Middle frontal gyrus (tissue), 1 donor: ENCODE measurements at regions not wholly inside any gene's neighbourhood (a gene's known extent, or its start where the extent isn't known, plus 50 kb on each side); places are given as distances from the start of the nearest gene placed in this dataset.
A peak's percentile ranks its signal among the peaks of the same experiment; 100 is the strongest.
"Not testable (repeated sequence)": the region's sequence is repeated elsewhere in the genome, so short reads cannot be mapped to it uniquely, and the experiment has no call there.

Source experiments
- DNase-seq: peaks from one replicate; pipeline ENCODE4 v3.0.0-alpha.2; 2015; ENCODE audit warnings: low spot score; ENCODE audit errors: extremely low spot score

DNA sequence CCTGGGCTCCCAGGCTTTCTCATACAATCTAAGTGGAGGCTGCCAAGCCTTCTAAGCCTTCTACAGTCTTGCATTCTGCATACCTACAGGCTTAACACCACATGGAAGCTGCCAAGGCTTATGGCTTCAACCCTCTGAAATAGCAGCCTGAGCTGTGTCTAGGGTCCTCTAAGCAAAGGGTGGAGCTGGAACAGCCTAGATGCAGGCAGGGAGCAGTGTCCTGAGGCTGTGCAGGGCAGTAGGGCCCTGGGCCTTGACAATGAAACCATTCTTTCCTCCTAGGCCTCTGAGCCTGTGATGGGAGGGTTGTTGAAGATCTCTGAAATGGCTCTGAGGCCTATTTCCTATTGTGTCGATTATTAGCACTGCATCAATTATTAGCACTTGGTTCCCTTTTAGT lies 150.9 kb upstream of the GRK3 start:
- no peak for DNase-seq

DNA sequence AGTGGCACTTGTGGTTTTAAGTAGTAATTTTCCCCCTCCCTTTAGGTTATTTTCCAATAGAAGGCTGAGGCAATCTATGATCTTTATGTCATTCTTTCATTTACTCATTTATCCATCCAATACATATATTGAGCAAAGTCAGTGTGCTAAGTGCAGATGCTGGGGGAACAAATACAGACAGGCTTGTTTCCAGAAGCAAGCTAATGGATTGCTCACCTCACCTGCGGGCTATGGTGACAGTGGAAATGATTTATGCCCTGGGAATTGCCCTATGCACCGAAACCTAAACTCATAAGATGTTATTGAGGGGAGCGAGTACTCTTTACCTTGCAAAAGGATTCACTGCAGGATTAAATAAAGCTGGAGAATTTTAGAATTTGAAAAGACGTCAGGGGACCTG lies 148.7 kb upstream of the GRK3 start:
- not testable (repeated sequence) for DNase-seq

DNA sequence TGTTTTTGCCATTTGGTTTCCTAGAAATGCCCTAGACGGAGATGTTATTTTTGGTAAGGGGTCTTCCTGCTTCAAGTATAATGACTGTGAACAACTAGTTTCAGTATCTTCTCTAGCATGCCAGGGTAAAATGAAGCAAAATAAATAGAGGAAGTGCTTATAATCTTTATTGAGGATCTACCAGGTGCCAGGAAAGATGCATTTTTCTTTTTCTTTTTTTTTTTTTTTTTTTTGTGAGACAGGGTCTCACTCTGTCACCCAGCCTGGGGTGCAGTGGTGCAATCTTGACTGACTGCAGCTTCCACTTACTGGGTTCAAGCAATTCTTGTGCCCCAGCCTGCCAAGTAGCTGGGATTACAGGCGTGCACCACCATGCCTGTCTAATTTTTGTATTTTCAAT lies 146.6 kb upstream of the GRK3 start:
- DNase-seq: not testable (repeated sequence)

DNA sequence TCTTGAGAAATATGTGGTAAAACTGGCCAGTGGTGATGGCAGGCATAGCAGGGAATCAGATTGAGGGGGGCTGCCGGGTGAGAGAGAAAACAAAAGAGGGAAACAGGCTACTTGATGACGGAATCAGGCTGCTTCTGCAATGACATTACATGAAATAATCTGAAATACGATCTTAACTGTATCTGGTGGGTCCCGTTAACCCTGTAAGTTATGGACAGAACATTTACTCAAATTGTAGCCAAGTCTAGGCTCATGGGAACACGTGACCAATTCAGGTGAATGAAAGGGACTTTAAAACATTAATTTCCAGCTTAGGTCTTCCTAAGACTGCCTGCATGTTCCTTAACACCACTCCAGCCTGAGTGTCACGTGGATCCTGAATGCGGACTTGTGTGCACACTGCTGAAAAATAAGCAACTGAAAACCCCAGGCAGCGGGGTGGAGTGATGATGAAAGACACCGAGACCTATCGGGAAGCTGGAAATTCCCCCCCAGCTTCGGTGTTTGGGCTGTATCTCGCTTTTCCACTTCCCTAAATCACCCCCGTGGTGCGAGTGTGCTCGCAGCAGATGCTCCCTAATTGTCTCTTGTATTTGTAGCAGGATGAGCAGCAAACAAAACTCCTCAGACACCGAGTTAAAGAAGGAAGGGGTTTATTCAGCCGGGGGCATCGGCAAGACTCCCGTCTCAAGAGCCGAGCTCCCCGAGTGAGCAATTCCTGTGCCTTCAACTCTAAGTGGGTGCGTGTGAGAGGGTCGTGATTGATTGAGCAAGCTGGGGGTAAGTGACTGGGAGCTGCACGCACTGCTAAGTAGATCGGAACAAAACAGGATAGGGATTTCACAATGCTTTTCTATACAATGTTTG lies 145.0 kb upstream of the GRK3 start:
- DNase-seq: no peak

DNA sequence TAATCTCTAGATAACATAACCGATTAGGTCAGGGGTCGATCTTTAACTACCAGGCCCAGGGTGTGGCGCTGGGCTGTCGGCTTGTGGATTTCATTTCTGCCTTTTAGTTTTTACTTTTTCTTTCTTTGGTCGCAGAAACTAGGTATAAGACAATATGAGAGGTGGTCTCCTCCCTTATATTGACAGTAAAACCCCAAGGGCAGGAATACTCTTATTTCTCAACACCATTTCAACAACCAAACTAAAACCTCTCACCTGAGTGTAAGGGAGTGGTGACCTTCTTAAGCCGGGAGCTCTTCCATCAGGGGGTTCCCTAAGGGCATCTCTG lies 144.4 kb upstream of the GRK3 start:
- not testable (repeated sequence) for DNase-seq

DNA sequence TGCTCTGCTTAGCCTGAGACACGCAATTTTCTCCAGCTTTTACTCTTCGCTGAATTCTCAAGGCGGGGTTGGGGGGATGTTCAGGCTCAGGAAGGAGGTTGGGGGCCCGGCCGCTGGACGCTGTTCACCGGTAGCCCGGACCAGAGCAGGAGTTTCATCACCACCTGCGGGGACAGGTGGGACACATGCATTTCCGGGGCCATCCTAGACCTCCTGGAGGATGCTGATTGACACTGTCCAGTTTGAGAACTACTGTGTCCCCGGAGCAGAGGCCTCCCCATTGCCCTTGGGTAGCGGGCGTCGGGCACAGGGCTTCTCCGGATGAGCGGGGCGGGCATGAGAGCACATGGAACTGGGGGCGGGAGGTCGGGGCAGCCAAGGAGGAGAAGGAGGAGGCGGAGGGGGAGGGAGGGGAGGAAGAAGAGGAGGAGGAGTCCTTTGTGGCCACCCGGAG lies 144.0 kb upstream of the GRK3 start:
- DNase-seq: no peak

DNA sequence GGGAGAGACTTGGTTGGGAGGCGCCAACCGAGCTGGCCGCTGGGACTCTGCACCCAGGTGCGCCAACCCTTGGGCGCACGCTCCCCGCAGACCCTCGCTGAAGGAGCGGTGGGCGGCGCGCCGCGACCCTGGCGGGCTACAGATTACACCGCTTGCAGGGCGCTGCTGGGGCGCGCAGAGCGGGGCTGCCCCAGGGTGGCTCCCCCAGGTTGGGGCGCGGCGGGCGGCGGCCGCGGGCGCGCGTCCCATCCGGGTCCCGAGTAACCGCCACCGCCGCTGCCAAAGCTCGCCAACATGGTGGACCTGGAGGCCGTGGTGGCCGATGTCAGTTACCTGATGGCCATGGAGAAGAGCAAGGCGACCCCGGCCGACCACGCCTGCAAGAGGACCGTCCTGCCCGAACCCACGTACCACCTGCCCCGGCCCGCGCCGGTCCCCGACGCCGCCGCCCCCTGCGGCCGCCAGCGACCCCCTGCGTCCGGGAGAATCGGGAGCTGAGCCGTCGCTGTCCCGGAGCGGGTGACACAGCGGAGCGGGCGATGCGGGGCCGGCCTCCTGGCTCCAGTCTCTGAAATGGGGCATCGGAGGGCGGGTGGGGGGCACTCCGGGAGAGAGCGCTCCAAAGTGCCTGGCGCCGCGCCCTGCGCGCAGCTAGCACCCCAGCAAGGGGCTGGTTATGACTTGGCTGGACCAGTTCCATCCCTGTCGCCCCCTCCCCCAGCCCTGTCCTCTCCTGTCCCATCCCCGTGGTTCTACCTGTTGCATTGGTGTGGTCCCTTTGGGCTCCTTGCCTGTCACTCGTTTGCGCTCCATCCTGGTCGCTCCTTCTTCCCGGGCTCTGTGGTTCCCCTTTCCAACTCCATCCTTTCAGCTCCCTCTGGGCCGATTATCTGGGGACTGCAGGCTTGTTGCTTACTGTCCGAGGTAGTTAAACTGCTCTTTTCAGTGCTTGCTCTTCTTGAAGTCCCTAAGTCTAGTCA lies 143.3 kb upstream of the GRK3 start:
- DNase-seq: no peak

DNA sequence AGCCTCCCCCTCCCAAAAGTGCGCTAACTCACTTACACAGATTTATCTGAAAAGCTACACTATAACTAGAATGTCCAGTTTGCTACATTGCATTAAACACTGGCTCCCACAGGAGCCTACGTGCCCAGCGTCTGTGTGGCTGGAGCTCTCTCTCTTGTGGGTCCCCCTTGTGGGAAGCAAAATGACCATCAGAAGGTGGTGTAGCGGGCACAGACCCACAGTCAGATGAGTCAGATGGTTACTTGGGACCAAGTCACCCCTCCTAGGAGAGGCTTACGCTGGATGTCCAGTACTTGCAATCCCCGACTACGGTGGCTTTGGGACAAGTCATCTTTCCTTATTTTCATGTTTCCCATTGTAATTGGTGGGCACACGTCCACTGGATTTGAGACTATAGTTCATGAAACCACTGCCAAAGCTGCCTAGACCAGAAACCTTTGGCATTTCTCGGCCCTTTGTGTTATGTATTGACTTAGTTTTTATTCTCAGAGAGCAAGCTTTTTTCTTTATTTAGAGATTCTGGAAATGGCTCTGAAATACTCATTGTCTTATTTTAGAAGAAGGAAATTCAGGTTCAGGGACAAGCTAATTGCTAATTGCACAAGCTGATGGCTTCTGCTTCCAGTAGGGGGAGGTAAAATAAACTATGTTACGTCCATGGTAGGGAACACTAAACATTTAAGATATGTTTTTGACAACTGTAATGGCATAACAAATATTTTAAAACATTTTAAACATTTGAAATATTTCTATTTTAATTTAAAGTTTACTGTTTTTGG lies 137.8 kb upstream of the GRK3 start:
- not testable (repeated sequence) for DNase-seq

DNA sequence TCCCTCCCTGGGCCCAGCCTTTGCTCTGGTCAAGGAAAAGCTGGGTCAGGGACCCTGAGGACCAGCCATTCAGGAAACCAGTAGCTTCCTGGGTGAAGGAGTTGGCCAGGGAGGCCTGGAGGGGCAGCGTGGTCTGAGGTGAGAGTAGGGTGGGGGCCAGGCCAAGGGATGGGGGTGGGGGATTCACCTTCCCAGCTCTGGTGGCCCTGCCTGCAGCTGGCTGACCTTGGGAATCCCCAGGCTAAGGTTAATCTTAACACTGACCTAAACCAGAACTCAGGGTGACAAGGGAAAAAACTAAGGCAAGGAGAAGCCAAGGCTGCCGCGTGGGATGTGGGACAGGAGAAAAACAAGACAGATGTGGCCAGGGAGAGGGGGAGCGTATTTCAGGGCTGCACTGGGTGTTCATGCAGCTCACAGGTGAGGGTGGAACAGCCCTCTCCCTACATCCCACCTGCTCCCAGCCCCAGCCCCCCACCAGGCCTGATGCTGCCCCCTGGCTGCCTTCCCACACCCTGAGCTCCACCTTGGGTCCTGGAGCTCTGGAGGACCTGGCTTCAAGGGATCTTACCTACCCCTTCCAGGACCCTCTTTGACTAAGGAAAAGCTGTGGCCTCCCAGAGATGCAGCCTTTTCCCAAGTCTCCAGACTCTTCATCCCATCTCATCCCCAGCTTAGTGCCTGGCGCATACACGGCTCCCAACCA lies 132.7 kb upstream of the GRK3 start:
- DNase-seq: not testable (repeated sequence)

DNA sequence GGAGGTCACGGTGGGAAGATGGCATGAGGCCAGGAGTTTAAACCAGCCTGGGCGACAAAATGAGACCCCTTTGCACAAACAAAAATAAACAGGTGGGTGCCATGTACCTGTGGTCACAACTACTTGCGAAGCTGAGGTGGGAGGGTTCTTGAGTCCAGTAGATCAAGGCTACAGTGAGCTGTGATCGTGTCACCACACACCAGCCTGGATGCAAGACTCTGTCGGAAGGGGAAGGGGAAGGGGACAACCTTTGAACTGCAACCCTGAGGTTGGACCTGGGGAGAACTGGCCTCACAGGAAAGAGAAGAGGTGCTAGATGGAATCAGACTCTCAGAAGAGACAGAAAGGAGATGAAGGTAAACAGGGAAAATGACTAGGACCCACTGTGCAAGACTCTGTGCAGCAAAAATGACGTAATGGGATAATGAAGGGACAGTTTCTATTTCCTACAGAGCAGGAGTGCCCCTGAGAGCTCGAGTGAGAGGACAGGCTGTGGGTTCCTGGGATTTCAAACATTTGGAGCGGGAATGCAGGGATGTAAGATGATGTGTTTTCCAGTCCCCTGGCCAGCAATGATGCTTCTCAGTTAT lies 131.0 kb upstream of the GRK3 start:
- not testable (repeated sequence) for DNase-seq

DNA sequence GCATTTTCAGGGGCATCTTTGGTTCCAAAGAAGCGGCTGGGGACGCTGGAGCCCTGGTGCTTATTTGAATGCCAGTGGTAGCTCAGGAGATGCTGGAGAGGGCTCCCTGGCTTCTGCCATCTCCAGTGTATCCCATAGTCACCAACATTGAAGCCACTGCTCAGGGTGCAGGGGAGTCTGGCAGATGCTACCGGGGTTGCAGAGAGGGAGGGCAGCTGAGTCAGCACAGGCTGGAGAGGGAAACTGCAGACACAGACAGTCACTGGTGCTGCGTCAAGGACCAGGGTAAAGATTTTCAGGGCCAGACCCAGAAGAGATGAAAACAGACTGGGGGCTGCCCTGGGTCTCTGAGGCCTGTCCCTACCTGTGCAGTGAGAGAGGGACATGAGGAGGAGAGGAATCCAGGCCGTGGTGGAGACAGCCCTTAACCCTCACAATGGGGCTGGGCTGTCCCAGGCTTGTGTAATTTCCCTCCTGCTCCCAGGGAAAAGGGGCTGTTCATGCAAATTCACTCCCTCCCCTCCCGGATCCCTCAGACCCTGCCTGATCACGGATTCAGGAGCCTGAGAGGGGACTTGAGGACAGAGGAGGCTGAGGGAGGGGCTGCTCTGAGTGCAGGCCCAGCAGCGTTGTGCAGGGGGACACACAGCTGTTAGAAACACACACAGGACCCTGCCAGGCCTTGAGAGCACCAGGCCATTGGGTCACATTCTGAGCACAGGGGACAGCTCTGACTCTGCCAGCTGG lies 126.9 kb upstream of the GRK3 start:
- no peak for DNase-seq

DNA sequence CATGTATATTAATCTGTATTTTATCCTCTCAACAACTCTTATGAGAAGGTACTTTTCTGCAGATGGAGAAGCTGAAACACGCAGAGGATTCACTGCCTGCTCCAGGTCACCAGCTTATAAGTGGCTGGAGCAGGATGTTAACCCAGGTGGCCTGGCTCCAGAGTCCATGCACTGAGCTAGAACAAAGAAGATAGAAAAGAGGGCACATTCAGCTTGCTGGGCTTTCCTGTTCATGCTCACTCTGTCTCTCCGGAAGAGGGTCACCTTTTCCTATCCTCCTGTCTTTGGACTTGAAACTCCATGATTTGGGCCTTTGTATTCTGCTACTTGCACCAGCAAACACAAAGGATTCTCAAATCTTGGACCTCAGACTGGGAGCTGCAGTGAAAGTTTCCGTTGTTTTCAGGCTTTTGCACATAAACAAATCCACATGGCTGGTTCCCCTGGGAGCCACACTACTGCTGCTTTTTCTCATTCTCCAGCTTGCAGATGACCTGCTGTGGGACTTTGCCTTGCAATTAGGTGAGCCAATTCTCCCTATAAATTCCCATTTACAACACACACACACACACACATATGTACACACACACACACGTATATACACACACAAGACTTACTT lies 117.3 kb upstream of the GRK3 start:
- no peak for DNase-seq

DNA sequence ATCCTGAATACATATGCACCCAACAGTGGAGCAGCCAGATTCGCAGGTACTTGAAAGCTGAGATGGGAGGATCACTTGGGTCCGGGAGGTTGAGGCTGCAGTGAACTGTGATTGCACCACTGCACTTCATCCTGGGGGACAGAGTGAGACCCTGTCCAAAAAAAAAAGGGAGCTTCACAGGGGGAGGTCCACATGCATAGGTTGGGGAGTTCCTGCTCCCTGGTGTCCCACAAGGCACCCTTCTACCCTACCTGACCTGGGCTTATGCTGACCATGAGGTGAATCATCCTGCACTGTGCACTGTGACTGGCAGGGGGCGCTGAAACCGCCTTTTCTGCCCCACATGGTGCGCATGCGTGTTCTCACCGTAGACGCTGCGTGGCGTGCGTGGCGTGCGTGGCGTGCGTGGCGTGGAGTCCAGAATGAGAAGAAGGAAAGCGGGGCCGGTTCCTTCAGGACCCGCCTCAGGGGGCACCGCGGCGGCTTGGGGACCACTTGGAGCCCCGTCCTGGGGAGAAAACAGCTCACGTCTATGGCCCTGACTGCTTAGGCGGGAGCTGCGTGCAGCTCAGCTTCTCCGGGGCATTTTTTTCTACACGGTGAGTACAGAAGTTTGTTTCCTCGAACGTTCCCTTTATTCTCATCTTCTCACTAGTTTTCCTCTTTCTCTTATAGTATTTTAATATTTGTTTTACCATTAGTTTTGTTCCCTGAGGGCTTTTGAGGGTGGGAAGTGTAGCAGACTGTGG lies 116.6 kb upstream of the GRK3 start:
- DNase-seq: peak; percentile 77

DNA sequence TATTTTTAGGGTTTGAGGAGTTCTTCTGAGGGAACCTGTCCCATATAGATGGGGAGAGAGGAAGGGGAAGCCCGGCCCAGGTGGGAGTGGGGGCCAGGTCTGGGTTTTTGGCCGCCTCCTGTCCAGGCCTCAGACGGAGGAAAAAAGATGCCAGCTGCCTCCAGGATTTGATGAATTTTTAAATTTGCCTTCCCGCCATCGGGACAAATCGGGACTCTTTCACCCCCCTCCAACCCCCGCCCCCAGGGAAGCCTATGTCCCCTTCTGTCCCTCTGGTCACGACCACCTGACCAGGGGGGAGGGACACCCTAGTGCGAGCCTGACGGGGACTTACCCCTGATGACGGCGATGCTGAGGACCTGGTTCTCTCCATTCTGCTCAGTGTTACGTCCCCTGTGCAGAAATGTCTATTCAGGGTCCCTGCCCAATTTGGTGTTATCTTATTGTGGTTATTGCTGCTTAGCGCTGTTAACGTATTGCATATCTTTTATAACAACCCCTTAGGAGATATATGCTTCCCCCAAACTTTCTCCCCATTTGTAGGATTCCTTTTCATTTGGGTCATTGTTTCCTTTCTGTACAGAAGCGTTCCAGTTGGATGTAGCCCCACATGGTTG lies 115.9 kb upstream of the GRK3 start:
- DNase-seq: no peak

DNA sequence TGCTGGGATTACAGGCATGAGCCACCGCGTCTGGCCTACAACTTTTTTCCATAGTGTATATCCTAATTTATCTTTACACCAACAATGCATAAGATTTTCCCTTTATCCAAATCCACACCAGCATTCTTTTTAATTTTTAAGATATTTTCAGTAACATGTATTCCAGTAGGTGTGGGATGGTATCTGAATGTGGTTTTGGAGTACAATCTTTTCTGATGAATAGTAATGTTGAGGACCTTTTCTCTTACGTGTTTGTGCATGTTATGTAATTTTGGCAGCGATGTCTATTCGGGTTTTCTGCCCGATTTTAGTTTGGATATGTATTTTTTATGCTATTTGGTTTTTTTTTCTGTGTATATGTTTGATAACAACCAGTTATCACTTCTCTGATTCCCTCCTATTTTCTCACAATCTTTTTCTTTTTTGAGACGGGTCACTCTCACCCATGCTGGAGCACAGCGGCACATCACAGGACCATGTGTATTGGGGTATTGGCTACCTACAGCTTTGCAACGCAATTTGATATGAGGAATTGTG lies 114.6 kb upstream of the GRK3 start:
- no peak for DNase-seq

DNA sequence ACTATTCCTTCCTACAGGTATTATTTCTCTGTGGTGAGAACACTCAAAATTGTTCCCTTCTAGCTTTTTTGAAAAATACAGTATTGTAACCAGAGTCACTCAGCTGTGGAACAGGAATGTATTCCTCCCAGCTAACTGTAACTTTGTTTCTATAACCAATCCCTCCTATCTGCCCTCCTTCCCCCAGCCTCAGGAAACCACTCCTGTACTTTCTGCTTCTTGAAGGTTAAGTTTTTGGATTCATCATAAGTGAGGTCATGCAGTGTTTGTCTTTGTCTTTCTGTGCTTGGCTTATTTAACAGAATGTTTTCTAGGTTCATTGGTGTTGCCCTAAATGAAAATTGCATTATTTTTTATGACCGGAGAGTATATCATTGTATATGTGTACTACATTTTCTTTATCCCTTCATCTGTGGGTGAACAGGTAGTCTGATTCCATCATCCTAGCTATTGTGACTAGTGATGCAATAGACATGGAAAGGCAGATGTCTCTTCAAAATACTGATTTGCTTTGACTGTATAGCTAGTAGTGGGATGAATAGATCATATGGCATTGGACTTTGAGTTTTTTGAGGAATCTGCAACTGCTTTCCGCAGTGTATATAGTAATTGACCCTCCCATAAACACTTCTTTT lies 112.9 kb upstream of the GRK3 start:
- DNase-seq: no peak

DNA sequence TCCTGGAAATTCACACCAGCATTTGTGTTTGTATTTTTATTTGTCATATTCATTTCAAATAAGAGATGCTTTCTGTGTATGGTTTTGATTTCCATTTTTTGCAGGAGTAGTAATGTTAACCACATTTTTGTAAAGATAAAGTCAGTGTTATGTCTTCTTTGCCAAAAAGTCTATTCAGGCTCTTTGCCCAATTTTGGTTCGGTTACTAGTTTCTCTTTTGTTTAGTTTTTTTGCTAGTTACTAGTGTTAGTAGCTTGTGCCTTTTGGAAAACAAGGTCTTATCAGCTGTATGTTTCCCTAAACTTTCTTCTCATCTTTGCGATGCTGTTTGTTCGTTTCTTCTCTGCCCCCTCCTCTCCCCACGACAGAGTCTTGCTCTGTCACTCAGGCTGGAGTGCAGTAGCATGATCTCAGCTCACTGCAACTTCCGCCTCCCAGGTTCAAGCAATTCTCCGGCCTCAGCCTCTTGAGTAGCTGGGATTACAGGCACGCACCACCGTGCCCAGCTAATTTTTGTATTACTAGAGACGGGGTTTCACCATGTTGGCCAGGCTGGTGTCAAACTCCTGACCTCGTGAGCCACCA lies 112.3 kb upstream of the GRK3 start:
- no peak for DNase-seq
